ENCODE measurements at regions not wholly inside any gene's neighbourhood (a gene's known extent, or its start where the extent isn't known, plus 50 kb on each side); places are given as distances from the start of the nearest gene placed in this dataset.

GRCh38 chr5:153903321-153903720, 135.4 kb downstream of the FAM114A2 start (continued):
- no peak for TF ChIP-seq IRF9 (tag; IDR thresholded peaks at IDR 0.05)
- TF ChIP-seq ZEB2 (IDR thresholded peaks at IDR 0.05): no peak
- no peak for TF ChIP-seq HMBOX1 (IDR thresholded peaks at IDR 0.05)
- no peak for TF ChIP-seq RBBP5 (IDR thresholded peaks at IDR 0.05; ENCODE audit: borderline replicate concordance, insufficient read depth, low read length, poor library complexity, severe bottlenecking)
- no peak for TF ChIP-seq EHMT2 (IDR thresholded peaks at IDR 0.05)
- no peak for TF ChIP-seq FOXM1 (IDR thresholded peaks at IDR 0.05; ENCODE audit: low read depth)
- no peak for TF ChIP-seq FOXM1 (CRISPR knock-in tag; IDR thresholded peaks at IDR 0.05; ENCODE audit: low read depth)
- TF ChIP-seq GATAD2B (IDR thresholded peaks at IDR 0.05; ENCODE audit: borderline replicate concordance): no peak
- no peak for TF ChIP-seq E2F4 (CRISPR knock-in tag; IDR thresholded peaks at IDR 0.05; ENCODE audit: low read depth)
- no peak for TF ChIP-seq UBTF (IDR thresholded peaks at IDR 0.05; ENCODE audit: borderline replicate concordance in 1 of 2, low read depth in 2 of 2, low read length in 2 of 2)
- no peak for TF ChIP-seq ZBTB34 (CRISPR knock-in tag; IDR thresholded peaks at IDR 0.05)
- no peak for TF ChIP-seq NRF1 (conservative IDR thresholded peaks at IDR 0.05 in 1 of 2, IDR thresholded peaks at IDR 0.05 in 1 of 2)
- no peak for TF ChIP-seq CREB3L1 (IDR thresholded peaks at IDR 0.05; ENCODE audit: borderline replicate concordance, low read depth)
- no peak for TF ChIP-seq HSF4 (CRISPR knock-in tag; IDR thresholded peaks at IDR 0.05; ENCODE audit: borderline replicate concordance)
- no peak for TF ChIP-seq HLTF (IDR thresholded peaks at IDR 0.05)

Measured in K562 (cell line).